ENCODE measurements at regions not wholly inside any gene's neighbourhood (a gene's known extent, or its start where the extent isn't known, plus 50 kb on each side); places are given as distances from the start of the nearest gene placed in this dataset.

GRCh38 chr14:47730296-47730695 is 54.9 kb upstream of the MDGA2 start:
- H3K36me3 ChIP-seq (ENCODE audit: low read depth): no peaks in the 10 kb centered on the region
- no peak for TF ChIP-seq CTCF (IDR thresholded peaks at IDR 0.05; ENCODE audit: poor library complexity, severe bottlenecking)
- H3K27me3 ChIP-seq (ENCODE audit: insufficient read depth, poor library complexity, severe bottlenecking): peaks cover 29% of the 10 kb centered on the region
- no peak overlapping the region for H3K4me3 ChIP-seq (ENCODE audit: severe bottlenecking)
- ATAC-seq (ENCODE audit: low read depth): no peak
- no peaks in the 10 kb centered on the region for H3K4me1 ChIP-seq (ENCODE audit: insufficient read depth, poor library complexity, severe bottlenecking)
- no peaks in the 10 kb centered on the region for H3K9me3 ChIP-seq (ENCODE audit: severe bottlenecking)
- DNase-seq (ENCODE audit: low spot score): no peak
- H3K27ac ChIP-seq (ENCODE audit: poor library complexity, severe bottlenecking): no peak overlapping the region

Data from RWPE2 (cell line).